ENCODE measurements at regions not wholly inside any gene's neighbourhood (a gene's known extent, or its start where the extent isn't known, plus 50 kb on each side); places are given as distances from the start of the nearest gene placed in this dataset.

DNA sequence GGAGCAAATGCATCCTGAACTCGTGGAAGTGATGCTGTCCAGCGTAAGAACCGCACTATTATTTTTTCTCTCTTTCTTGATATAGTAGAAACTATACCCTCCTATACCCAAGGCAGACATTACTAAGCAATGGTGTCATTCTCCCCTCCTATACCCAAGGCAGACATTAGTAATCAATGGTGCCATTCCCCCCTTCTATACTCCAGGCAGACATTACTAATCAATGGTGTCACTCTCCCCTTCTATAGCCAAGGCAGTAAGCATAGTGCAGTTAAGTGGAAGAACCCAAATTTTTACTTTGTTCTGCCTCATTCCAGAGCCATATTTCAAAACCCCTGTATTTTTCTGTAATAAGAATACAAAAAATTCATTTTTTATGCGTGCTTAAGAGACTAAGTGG is 506.2 kb upstream of the EEF2KMT start:
- no peaks in the 10 kb centered on the region for H3K4me1 ChIP-seq (ENCODE audit: control insufficient read depth, insufficient read depth, low read length)
- peaks cover 35% of the 10 kb centered on the region for H3K9me3 ChIP-seq (ENCODE audit: control insufficient read depth, insufficient read depth, low read length)
- POLR2A ChIA-PET (ENCODE audit: unreplicated experiment), result no interaction called here
- no peak overlapping the region for H2AK5ac ChIP-seq (ENCODE audit: low read depth, low read length)
- H4K20me1 ChIP-seq (ENCODE audit: insufficient read depth, low read length), result no peaks in the 10 kb centered on the region
- no peak overlapping the region for H2BK20ac ChIP-seq (ENCODE audit: low read depth, low read length)
- TF ChIP-seq RFX5 (IDR thresholded peaks at IDR 0.05; ENCODE audit: low read depth, low read length), result no peak
- no peak for TF ChIP-seq BHLHE40 (IDR thresholded peaks at IDR 0.05; ENCODE audit: low read depth, low read length)
- no peak for TF ChIP-seq CHD1 (IDR thresholded peaks at IDR 0.05; ENCODE audit: low read depth, low read length)
- no peak for TF ChIP-seq CEBPB (IDR thresholded peaks at IDR 0.05; ENCODE audit: low read depth, low read length)
- TF ChIP-seq, protein P1, sequence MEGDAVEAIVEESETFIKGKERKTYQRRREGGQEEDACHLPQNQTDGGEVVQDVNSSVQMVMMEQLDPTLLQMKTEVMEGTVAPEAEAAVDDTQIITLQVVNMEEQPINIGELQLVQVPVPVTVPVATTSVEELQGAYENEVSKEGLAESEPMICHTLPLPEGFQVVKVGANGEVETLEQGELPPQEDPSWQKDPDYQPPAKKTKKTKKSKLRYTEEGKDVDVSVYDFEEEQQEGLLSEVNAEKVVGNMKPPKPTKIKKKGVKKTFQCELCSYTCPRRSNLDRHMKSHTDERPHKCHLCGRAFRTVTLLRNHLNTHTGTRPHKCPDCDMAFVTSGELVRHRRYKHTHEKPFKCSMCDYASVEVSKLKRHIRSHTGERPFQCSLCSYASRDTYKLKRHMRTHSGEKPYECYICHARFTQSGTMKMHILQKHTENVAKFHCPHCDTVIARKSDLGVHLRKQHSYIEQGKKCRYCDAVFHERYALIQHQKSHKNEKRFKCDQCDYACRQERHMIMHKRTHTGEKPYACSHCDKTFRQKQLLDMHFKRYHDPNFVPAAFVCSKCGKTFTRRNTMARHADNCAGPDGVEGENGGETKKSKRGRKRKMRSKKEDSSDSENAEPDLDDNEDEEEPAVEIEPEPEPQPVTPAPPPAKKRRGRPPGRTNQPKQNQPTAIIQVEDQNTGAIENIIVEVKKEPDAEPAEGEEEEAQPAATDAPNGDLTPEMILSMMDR (conservative IDR thresholded peaks at IDR 0.05; ENCODE audit: low read depth, low read length), result no peak
- no peak for TF ChIP-seq MAFK (IDR thresholded peaks at IDR 0.05; ENCODE audit: low read depth, low read length)
- no peak for TF ChIP-seq FOS (IDR thresholded peaks at IDR 0.05; ENCODE audit: low read depth, low read length)
- TF ChIP-seq RCOR1 (IDR thresholded peaks at IDR 0.05; ENCODE audit: insufficient replicate concordance, low read length), result no peak
- TF ChIP-seq SMC3 (IDR thresholded peaks at IDR 0.05; ENCODE audit: low read depth, low read length), result no peak
- no peak for TF ChIP-seq NFE2L2 (IDR thresholded peaks at IDR 0.05; ENCODE audit: low read depth, low read length)
- no peak for TF ChIP-seq RAD21 (IDR thresholded peaks at IDR 0.05; ENCODE audit: low read length)
- TF ChIP-seq, protein P2, sequence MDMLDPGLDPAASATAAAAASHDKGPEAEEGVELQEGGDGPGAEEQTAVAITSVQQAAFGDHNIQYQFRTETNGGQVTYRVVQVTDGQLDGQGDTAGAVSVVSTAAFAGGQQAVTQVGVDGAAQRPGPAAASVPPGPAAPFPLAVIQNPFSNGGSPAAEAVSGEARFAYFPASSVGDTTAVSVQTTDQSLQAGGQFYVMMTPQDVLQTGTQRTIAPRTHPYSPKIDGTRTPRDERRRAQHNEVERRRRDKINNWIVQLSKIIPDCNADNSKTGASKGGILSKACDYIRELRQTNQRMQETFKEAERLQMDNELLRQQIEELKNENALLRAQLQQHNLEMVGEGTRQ (IDR thresholded peaks at IDR 0.05; ENCODE audit: low read depth, low read length), result no peak
- TF ChIP-seq MXI1 (IDR thresholded peaks at IDR 0.05; ENCODE audit: borderline replicate concordance, low read depth, low read length), result no peak
- no peak for TF ChIP-seq MAZ (IDR thresholded peaks at IDR 0.05; ENCODE audit: borderline replicate concordance, low read depth, low read length)
- no peak for TF ChIP-seq POLR2A (IDR thresholded peaks at IDR 0.05; ENCODE audit: low read depth, low read length)
- TF ChIP-seq, protein P3, sequence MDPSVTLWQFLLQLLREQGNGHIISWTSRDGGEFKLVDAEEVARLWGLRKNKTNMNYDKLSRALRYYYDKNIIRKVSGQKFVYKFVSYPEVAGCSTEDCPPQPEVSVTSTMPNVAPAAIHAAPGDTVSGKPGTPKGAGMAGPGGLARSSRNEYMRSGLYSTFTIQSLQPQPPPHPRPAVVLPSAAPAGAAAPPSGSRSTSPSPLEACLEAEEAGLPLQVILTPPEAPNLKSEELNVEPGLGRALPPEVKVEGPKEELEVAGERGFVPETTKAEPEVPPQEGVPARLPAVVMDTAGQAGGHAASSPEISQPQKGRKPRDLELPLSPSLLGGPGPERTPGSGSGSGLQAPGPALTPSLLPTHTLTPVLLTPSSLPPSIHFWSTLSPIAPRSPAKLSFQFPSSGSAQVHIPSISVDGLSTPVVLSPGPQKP (IDR thresholded peaks at IDR 0.05; ENCODE audit: borderline replicate concordance, low read depth, low read length), result no peak
- no peak overlapping the region for H3K56ac ChIP-seq (ENCODE audit: extremely low read depth, insufficient read depth, low read length)
- dilution Hi-C loops (cut with HindIII; ENCODE audit: low sequenced_read_pairs, unreplicated experiment) (no loop called here), in situ Hi-C loops (cut with MboI; ENCODE audit: low sequenced_read_pairs) (no loop called here), intact Hi-C loops (cut with micrococcal nuclease) (no loop called here)
- no peak overlapping the region for H2BK5ac ChIP-seq (ENCODE audit: low read depth, low read length, poor library complexity, severe bottlenecking)
- BruUV-seq (replicated peaks), result no TSS peak
- WGBS, 2 experiments (ENCODE audit: extremely low coverage in 2 of 2, insufficient read length in 1 of 2), result no CpG with 5 or more reads among the region's 4 CpGs
- no peak overlapping the region for H3K23ac ChIP-seq (ENCODE audit: low read depth, low read length)
- H3K36me3 ChIP-seq (ENCODE audit: control insufficient read depth, insufficient read depth, low read length), result no peaks in the 10 kb centered on the region
- no peak overlapping the region for H4K5ac ChIP-seq (ENCODE audit: low read depth, low read length)
- no peaks in the 10 kb centered on the region for H3K79me1 ChIP-seq (ENCODE audit: low read depth in 1 of 2, low read length in 2 of 2)
- H3K9me1 ChIP-seq (ENCODE audit: insufficient read depth, low read length), result no peaks in the 10 kb centered on the region
- H4K91ac ChIP-seq (ENCODE audit: insufficient read depth, low read depth, low read length), result no peak overlapping the region
- H3K4me2 ChIP-seq (ENCODE audit: low read depth, low read length), result no peak overlapping the region
- H3K9ac ChIP-seq (ENCODE audit: low read depth, low read length), result no peak overlapping the region
- H3K27me3 ChIP-seq (ENCODE audit: control insufficient read depth, insufficient read depth, low read length), result no peaks in the 10 kb centered on the region
- no peak for DNase-seq
- no peak overlapping the region for H2AFZ ChIP-seq (replicated peaks; ENCODE audit: low read length, poor library complexity)
- H3K27ac ChIP-seq (ENCODE audit: insufficient read depth, low read length), result no peak overlapping the region
- H2BK15ac ChIP-seq (ENCODE audit: low read depth, low read length), result no peak overlapping the region
- H3K18ac ChIP-seq (ENCODE audit: low read depth, low read length), result no peak overlapping the region
- no peak overlapping the region for H3K14ac ChIP-seq (replicated peaks; ENCODE audit: low read depth, low read length)
- H2BK120ac ChIP-seq (ENCODE audit: low read depth, low read length), result no peak overlapping the region
- CTCF ChIA-PET, result no interaction called here
- no peak overlapping the region for H4K8ac ChIP-seq (ENCODE audit: low read depth in 2 of 2, low read length in 2 of 2)
- H2AK9ac ChIP-seq (replicated peaks; ENCODE audit: low read depth, low read length, poor library complexity), result no peak overlapping the region
- no peak for ATAC-seq (ENCODE audit: low read depth)
- H3K4me3 ChIP-seq (ENCODE audit: insufficient read depth, low read depth, low read length), result no peak overlapping the region
- no peak overlapping the region for H3K4ac ChIP-seq (ENCODE audit: low read depth, low read length)
